ENCODE measurements at regions not wholly inside any gene's neighbourhood (a gene's known extent, or its start where the extent isn't known, plus 50 kb on each side); places are given as distances from the start of the nearest gene placed in this dataset.

DNA sequence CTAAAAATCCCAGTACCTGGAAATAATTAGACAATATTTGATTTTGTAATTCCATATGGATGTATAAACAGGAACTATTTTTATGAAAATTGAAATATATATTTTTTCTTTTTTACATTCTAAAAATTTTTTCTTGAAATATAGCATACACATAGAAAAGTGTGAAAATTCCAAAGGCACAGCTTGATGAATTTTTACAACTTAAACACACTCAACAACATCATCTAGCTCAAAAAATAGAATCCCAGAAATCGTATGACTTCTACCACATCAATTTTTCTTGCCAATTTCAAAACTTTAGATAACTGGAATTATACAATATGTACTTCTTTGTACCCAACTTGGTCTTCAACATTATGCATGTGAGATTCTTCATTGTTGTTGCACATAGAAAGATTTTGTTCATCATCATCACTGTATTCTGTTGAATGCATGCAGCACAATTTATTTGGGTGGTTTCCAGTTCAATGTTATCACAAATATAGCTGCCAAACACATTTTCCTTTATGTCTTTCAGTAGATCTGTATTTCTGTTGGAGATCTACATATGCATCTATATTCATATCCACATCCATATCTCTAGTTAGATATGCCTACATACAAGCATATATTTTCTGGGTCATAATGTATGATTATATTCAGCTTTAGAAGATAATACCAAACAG is 340.7 kb upstream of the SLIT2 start:
- no peak for DNase-seq (ENCODE audit: low read depth)

DNA sequence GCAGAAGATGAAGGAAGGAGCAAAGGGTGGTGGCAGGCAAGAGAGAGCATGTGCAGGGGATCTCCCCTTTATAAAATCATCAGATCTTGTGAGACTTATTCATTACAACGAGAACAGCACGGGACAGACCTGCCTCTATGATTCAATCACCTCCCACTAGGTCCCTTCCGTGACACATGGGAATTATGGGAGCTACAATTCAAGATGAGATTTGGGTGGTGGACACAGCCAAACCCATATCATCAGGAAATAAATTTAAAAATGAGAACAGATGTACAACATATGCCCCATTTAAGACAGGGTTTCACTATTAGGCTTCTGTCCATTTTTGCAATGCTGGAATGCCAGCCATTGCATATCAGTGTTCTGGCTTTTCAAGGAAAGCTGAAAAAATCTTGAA is 346.7 kb upstream of the SLIT2 start:
- DNase-seq (ENCODE audit: low read depth): no peak

GRCh38 chr4:19888587-19888986 is 363.1 kb upstream of the SLIT2 start:
- no peak for DNase-seq (ENCODE audit: low read depth)

- DNase-seq (ENCODE audit: low read depth): no peak
These were observed 367.9 kb upstream of the SLIT2 start for GRCh38 chr4:19883841-19884240.

DNA sequence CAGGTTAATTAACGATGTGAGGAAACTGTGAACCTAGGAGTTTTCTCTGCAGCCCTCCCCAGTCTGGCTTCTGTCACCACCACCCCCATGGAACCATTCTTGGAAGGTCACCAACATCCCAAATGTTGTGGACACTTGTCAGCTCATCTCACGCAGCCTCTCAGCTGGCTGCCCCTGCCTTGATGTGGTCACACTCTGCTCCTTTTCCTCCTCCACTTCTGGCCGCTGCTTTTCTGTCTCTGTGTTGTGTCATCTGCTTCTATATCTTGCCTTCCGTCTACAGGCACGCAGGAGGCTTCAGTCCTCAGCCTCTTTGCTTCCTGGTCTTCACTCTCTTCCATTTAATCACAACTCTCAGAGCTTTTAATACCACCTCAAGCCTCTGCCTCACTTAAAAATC is 371.5 kb upstream of the SLIT2 start:
- no peak for DNase-seq (ENCODE audit: low read depth)

GRCh38 chr4:19879330-19879729 is 372.4 kb upstream of the SLIT2 start:
- DNase-seq (ENCODE audit: low read depth): no peak

DNA sequence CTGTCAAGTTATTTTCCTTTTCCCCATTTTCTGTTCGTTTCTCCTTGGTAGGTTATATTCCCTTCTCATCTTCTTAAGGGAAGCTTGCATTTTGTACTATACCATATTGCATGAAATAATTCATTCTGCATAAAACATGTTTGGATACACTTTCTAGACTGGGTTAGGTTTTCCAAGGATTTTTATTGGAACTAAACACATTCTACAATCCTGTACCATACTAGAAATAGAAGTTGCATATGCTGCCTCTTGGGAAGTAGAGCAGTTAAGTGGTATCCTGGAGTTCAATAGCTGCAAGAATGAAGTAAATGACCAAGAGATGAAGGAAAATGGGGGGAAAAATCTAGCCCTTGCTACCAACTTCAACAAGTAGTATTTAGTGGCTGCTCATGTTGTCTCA is 393.7 kb upstream of the SLIT2 start:
- no peak for DNase-seq (ENCODE audit: low read depth)

DNA sequence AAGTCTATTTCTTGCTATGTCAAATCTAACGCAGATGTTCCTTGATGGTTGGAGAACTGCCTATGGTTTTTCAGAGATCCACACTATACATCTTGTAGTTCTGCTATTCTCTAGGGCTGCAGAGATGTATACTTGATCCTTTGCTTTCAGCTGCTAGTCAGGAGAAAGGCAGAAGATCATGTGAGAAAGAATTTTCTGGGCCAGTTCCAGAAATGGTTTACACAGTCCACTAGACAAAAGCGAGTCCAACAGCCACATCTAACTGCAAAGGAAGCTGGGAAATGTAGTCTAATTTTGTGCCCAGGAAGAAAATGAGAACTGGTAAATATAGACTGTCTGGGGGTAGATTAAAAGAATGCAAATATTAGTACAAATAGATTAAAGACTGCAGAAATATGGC is 394.3 kb upstream of the SLIT2 start:
- DNase-seq (ENCODE audit: low read depth): no peak

GRCh38 chr4:19850909-19851308 is 400.8 kb upstream of the SLIT2 start:
- DNase-seq (ENCODE audit: low read depth): no peak

- DNase-seq (ENCODE audit: low read depth): no peak
These were observed 407.3 kb upstream of the SLIT2 start for GRCh38 chr4:19844446-19844845.

GRCh38 chr4:19842471-19842870 is 409.2 kb upstream of the SLIT2 start:
- no peak for DNase-seq (ENCODE audit: low read depth)

GRCh38 chr4:19838858-19839257 is 412.8 kb upstream of the SLIT2 start:
- no peak for DNase-seq (ENCODE audit: low read depth)

- DNase-seq (ENCODE audit: low read depth): no peak
These were observed 416.3 kb upstream of the SLIT2 start for GRCh38 chr4:19835429-19835828.

DNA sequence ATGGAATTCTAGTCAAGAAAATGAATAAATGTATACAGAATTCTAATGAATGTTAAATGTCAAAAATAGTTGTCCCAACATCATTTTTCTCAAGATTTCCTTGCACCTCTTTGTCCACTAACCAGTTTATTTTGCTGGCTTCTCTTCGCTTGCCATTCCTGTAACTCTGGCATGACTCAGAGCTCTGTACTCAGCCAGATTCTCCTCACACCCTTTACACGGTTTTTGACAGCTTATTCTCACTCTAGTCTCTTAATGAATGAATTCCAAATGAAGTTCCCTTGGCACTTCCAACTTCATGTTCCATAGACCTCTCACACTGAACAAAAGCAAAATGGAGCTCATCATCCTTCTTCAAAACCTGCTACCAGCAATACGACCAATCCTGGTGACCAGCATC is 419.3 kb upstream of the SLIT2 start:
- no peak for DNase-seq (ENCODE audit: low read depth)

GRCh38 chr4:19831644-19832285 is 419.9 kb upstream of the SLIT2 start:
- no peak for DNase-seq (ENCODE audit: low read depth)

- no peak for DNase-seq (ENCODE audit: low read depth)
These were observed 422.6 kb upstream of the SLIT2 start for GRCh38 chr4:19829101-19829500.

DNA sequence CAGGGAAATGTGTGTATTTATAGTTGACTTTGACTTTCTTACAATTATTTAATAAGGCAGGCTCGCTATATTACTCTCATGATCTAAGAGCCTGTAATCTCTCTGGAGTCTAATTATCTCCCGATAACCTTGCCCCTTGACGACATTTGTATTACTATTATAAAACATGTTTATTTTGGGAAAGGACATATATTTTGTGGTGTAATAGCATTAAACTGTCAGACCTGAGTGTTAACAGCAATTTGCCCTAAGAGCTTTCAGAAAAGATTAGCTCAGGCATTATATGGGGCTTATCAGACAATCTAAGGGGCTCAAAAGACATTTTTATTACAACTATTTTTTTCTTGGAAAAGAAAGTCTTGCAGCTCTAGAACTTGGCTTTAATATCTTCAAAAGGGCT is 427.9 kb upstream of the SLIT2 start:
- DNase-seq (ENCODE audit: low read depth): no peak

DNA sequence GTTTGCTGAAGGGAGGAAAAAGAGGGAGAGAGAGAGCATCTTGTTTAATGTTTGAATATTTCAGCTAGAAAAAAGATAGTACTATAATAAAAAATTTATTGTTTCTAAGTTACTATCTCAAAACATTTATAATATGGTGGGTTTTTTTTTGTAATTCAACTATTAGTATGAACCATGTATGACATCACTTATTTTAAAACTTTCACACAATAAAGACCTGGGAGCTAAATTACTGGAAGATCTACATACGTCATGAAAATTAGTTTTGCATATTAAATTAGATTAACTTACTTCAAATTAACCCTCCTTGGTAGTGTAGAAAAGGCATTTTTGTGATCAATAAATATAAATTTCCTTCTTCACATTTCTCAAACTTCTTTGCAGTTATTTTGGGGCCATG is 432.0 kb upstream of the SLIT2 start:
- no peak for DNase-seq (ENCODE audit: low read depth)

DNA sequence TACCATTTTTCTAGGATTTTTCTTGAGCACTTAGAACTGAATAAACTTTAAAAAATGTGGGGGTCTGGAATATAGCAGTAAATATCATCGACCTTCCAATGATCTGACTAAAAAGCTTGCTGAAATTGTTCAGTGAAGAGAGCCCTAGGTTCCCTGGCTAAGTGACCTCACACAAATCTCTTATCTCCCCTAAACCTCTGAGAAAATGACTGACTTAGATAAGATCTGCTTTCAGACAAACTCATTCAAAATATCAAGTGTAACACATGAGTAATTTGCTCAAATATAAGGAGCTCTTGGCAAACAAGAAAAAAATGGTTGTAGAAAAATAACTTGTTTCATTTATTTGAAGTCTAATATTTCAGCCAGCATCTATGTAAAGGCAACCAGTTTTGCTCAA is 441.7 kb upstream of the SLIT2 start:
- no peak for DNase-seq (ENCODE audit: low read depth)

DNA sequence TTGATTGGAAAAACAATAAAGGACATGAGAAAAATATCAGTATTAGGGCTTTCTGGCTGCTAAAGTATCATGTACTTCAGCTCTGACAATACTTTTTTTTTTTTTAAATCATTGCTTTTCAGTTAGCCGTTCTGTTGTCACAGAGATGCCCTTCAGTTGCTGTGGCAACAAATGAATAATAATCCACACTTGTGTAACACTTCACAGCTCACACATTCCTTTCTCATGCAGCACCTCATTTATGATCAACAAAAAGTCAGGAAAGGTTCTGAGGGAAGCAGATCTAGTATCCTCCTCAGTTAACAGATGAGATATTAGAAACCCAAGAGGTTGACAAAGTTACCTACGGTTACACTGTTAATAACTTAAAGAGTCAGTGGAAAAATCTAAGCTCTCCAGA is 444.2 kb upstream of the SLIT2 start:
- no peak for DNase-seq (ENCODE audit: low read depth)

GRCh38 chr4:19806865-19807264 is 444.8 kb upstream of the SLIT2 start:
- no peak for DNase-seq (ENCODE audit: low read depth)

DNA sequence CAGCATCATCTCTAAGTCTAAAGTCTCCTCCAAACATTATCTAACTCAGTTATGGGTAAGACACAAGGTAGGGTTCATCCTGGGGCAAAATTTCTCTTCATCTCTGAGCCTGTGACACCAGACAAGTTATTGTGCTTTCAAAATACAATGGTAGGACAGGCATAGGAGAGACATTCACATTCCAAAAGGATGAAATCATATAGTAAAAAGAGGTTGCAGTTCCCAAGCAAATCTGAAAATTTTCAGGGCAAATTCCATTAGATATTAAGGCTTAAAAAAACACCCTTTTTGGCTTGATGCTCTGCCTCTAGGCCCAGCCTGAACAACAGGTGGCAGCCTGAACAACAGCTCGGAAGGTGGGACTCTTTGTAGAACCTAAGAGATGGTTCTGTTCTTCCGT is 448.3 kb upstream of the SLIT2 start:
- no peak for DNase-seq (ENCODE audit: low read depth)

- DNase-seq (ENCODE audit: low read depth): no peak
These were observed 457.9 kb upstream of the SLIT2 start for GRCh38 chr4:19793831-19794230.

- no peak for DNase-seq (ENCODE audit: low read depth)
These were observed 460.1 kb upstream of the SLIT2 start for GRCh38 chr4:19791422-19792123.
